Keratinocyte (primary cell): ENCODE measurements at regions not wholly inside any gene's neighbourhood (a gene's known extent, or its start where the extent isn't known, plus 50 kb on each side); places are given as distances from the start of the nearest gene placed in this dataset.

ENCODE experiments used
- DNase-seq: peaks from one replicate; pipeline ENCODE4 v3.0.0-alpha.2; 2011; ENCODE audit warnings: low read depth, missing footprints, low spot score
- FAIRE-seq: peaks from 2 replicates; lab custom pipeline; 2011; peaks lifted over from hg19 to GRCh38; lab: Jason Lieb, UNC
- H2AFZ ChIP-seq: 2 replicates; pipeline ENCODE4 v1.6.0; 2012; ENCODE audit warnings: low read length, control low read depth, inconsistent platforms; ENCODE audit not compliant: control insufficient read depth
- H3K27ac ChIP-seq: 2 replicates; pipeline ENCODE4 v1.5.1; 2011; ENCODE audit warnings: low read length; ENCODE audit not compliant: control insufficient read depth, insufficient read depth
- H3K27me3 ChIP-seq: 3 replicates; pipeline ENCODE4 v1.6.0; 2011; ENCODE audit warnings: low read length; ENCODE audit not compliant: control insufficient read depth, insufficient read depth; ENCODE audit errors: extremely low read depth
- H3K36me3 ChIP-seq, 2 experiments: 2 replicates in 1 of 2; 3 replicates in 1 of 2; pipeline ENCODE4 v1.5.1; 2011; ENCODE audit warnings: low read length in 2 of 2, mild to moderate bottlenecking in 1 of 2; ENCODE audit not compliant: control insufficient read depth in 2 of 2, insufficient read depth in 2 of 2; ENCODE audit errors: extremely low read depth in 1 of 2
- H3K4me1 ChIP-seq: 3 replicates; pipeline ENCODE4 v1.5.1; 2011; ENCODE audit warnings: low read length; ENCODE audit not compliant: control insufficient read depth, insufficient read depth; ENCODE audit errors: extremely low read depth
- H3K4me2 ChIP-seq: 3 replicates; pipeline ENCODE4 v1.6.0; 2011; ENCODE audit warnings: low read depth, low read length; ENCODE audit not compliant: control insufficient read depth, insufficient read depth; ENCODE audit errors: extremely low read depth
- H3K4me3 ChIP-seq, 3 experiments: fragments of 200-600 bp in 1 of 3; sonication (generic) in 1 of 3; 2 replicates in 2 of 3; 3 replicates in 1 of 3; pipeline ENCODE4 v1.5.1; 2011 to 2016; ENCODE audit warnings: low read length in 3 of 3, mild to moderate bottlenecking in 3 of 3, control low read depth in 2 of 3, inconsistent platforms in 1 of 3, low read depth in 1 of 3, mixed read lengths in 1 of 3, mixed run types in 1 of 3, moderate library complexity in 1 of 3; ENCODE audit not compliant: control insufficient read depth in 2 of 3, insufficient read depth in 2 of 3; ENCODE audit errors: extremely low read depth in 1 of 3
- H3K79me2 ChIP-seq: 2 replicates; pipeline ENCODE4 v1.6.0; 2012; ENCODE audit warnings: low read length; ENCODE audit not compliant: control insufficient read depth, insufficient read depth
- H3K9ac ChIP-seq: 3 replicates; pipeline ENCODE4 v1.6.0; 2011; ENCODE audit warnings: low read length; ENCODE audit not compliant: control insufficient read depth, insufficient read depth; ENCODE audit errors: extremely low read depth
- H3K9me1 ChIP-seq: 3 replicates; pipeline ENCODE4 v1.6.0; 2011; ENCODE audit warnings: low read length; ENCODE audit not compliant: control insufficient read depth, insufficient read depth; ENCODE audit errors: extremely low read depth
- H3K9me3 ChIP-seq: 2 replicates; pipeline ENCODE4 v1.5.1; 2012; ENCODE audit warnings: low read depth, low read length; ENCODE audit not compliant: control insufficient read depth
- H4K20me1 ChIP-seq: 3 replicates; pipeline ENCODE4 v1.6.0; 2011; ENCODE audit warnings: low read length; ENCODE audit not compliant: control insufficient read depth, insufficient read depth; ENCODE audit errors: extremely low read depth
- EZH2 ChIP-seq: IDR thresholded peaks from one replicate; pipeline ENCODE4 v1.6.1; 2012; ENCODE audit warnings: inconsistent platforms, mild to moderate bottlenecking, low read length, moderate library complexity
- dilution Hi-C: fragments of 300-500 bp; cut with MboI; formaldehyde crosslinking; loops from one replicate; pipeline ENCODE4 v1.7.0; 2020; ENCODE audit warnings: low sequenced_read_pairs; ENCODE audit not compliant: extremely low pct_ligation_motif_present
- TF ChIP-seq, protein P1 (sequence below), 3 experiments: IDR thresholded peaks in 1 of 3; conservative IDR thresholded peaks in 1 of 3; optimal IDR thresholded peaks in 1 of 3; 2 replicates in 2 of 3; 3 replicates in 1 of 3; pipeline versions ENCODE3 to v1.5.1; 2011; ENCODE audit warnings: low read length in 3 of 3, mild to moderate bottlenecking in 3 of 3, moderate library complexity in 2 of 3, control low read depth in 1 of 3, inconsistent platforms in 1 of 3; ENCODE audit not compliant: insufficient read depth in 2 of 3; ENCODE audit errors: extremely low read depth in 1 of 3

DNA sequence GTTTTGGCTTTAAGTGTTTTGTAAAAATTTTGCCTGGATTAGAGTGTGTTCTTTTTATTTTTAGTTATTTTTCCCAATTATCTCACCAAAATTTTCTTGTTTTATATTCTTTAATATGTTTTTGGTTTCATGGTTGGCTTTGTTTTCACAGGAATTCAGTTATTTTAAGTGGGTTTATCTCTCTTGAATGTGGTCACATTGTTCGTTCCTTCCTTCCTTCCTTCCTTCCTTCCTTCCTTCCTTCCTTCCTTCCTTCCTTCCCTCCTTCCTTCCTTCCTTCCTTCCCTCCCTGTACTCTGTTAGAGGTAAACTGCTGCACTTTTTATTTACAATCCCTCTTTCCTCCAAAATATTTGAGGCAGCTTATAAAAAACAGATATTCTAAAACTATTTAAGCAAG, 672.9 kb upstream of the CITED2 start:
- no peak overlapping the region for H2AFZ ChIP-seq
- no peaks in the 10 kb centered on the region for H4K20me1 ChIP-seq
- no peak for FAIRE-seq
- no peaks in the 10 kb centered on the region for H3K9me3 ChIP-seq
- TF ChIP-seq EZH2 = no peak
- TF ChIP-seq, protein P1, sequence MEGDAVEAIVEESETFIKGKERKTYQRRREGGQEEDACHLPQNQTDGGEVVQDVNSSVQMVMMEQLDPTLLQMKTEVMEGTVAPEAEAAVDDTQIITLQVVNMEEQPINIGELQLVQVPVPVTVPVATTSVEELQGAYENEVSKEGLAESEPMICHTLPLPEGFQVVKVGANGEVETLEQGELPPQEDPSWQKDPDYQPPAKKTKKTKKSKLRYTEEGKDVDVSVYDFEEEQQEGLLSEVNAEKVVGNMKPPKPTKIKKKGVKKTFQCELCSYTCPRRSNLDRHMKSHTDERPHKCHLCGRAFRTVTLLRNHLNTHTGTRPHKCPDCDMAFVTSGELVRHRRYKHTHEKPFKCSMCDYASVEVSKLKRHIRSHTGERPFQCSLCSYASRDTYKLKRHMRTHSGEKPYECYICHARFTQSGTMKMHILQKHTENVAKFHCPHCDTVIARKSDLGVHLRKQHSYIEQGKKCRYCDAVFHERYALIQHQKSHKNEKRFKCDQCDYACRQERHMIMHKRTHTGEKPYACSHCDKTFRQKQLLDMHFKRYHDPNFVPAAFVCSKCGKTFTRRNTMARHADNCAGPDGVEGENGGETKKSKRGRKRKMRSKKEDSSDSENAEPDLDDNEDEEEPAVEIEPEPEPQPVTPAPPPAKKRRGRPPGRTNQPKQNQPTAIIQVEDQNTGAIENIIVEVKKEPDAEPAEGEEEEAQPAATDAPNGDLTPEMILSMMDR (optimal IDR thresholded peaks at IDR 0.05 in 1 of 3, IDR thresholded peaks at IDR 0.05 in 1 of 3, conservative IDR thresholded peaks at IDR 0.05 in 1 of 3; ENCODE audit: extremely low read depth in 1 of 3, insufficient read depth in 2 of 3, low read length in 3 of 3) = no peak
- no peaks in the 10 kb centered on the region for H3K9me1 ChIP-seq
- H3K4me2 ChIP-seq = no peak overlapping the region
- no peak for DNase-seq
- no peak overlapping the region for H3K27ac ChIP-seq
- H3K36me3 ChIP-seq = no peaks in the 10 kb centered on the region
- peaks cover 40% of the 10 kb centered on the region for H3K4me1 ChIP-seq
- no peak overlapping the region for H3K4me3 ChIP-seq
- no peaks in the 10 kb centered on the region for H3K27me3 ChIP-seq
- no peak overlapping the region for H3K9ac ChIP-seq
- no peaks in the 10 kb centered on the region for H3K79me2 ChIP-seq
- dilution Hi-C loops = no loop called here

DNA sequence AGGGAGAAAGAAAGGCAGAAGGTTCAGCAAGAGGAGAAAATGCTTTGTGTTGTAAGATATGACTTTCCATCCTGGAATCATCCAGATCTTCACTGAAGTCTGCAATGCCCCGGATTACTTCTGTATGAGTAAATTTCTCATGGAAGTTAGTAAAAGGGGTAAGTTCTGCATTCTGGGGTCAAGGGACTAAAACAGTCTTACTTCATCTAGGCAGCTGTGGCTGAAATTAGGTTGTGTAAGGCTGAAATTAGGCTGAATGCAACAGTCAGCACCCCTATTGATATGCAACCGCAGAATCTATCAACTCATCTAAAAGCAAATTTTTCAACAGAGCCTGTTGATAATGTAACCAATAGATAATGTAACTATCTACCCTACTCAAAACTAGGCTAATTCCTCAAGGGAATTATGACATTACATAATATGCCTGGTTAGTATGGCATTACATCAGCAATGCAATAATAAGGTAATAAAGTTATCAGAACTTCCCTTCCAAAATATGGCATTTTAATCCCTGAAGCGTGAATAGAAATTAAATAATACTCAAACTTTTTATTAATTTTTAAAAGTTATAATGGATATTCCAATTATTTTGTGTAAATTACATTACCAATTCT, 671.7 kb upstream of the CITED2 start:
- Histone ChIP-seq H3K4me2 (no peak overlapping the region), H3K36me3 (no peaks in the 10 kb centered on the region), H2AFZ (no peak overlapping the region), H3K9ac (no peak overlapping the region), H3K9me3 (no peaks in the 10 kb centered on the region), H3K27me3 (no peaks in the 10 kb centered on the region), H3K79me2 (no peaks in the 10 kb centered on the region), H3K4me1 (peaks cover 32% of the 10 kb centered on the region), H3K4me3 (no peak overlapping the region), H3K9me1 (no peaks in the 10 kb centered on the region), H4K20me1 (no peaks in the 10 kb centered on the region), H3K27ac (no peak overlapping the region)
- no peak for TF ChIP-seq EZH2
- TF ChIP-seq, protein P1 (optimal IDR thresholded peaks at IDR 0.05 in 1 of 3, IDR thresholded peaks at IDR 0.05 in 1 of 3, conservative IDR thresholded peaks at IDR 0.05 in 1 of 3; ENCODE audit: extremely low read depth in 1 of 3, insufficient read depth in 2 of 3, low read length in 3 of 3) = no peak
- FAIRE-seq (no peak), DNase-seq (no peak)
- dilution Hi-C loops = no loop called here
